ENCODE measurements at regions not wholly inside any gene's neighbourhood (a gene's known extent, or its start where the extent isn't known, plus 50 kb on each side); places are given as distances from the start of the nearest gene placed in this dataset.
"Not testable (repeated sequence)": the region's sequence is repeated elsewhere in the genome, so short reads cannot be mapped to it uniquely, and the experiment has no call there.

DNA sequence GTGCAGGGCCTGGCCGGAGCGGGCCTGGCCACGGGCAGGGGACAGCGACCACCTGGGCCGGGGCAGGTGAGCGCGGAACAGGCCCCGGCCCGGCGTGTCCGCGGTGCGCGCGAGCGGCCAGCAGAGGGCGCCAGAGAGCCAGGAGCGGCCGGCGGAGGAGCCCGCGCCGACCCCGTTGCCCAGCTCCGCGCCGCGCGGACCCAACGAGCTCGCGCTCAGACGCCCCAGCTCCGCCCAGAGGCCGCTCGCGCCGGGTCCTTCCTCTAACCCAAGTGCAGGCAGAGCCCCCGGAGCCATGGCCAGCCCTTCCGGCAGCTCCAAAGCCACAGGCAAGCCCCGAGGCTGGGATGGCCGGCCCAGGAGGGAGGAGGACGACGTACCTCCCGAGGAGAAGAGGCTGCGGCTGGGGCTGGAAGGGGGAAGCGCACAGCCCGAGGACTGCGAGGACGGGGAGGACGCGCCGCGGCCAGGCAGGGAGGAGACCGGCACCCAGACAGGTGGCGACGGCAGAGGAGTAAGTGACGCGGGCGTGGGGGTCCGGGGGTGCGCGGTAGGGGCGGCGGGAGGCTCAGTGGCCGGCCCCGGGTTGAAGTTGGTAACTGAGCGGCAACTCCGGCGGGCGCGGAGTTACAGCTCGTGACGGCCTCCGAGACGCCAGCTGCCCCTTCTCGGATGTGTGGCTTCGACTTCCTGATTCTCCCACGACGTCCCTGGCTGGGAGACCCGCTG lies 88.1 kb downstream of the DEFB131A start:
- TF ChIP-seq, protein P1, sequence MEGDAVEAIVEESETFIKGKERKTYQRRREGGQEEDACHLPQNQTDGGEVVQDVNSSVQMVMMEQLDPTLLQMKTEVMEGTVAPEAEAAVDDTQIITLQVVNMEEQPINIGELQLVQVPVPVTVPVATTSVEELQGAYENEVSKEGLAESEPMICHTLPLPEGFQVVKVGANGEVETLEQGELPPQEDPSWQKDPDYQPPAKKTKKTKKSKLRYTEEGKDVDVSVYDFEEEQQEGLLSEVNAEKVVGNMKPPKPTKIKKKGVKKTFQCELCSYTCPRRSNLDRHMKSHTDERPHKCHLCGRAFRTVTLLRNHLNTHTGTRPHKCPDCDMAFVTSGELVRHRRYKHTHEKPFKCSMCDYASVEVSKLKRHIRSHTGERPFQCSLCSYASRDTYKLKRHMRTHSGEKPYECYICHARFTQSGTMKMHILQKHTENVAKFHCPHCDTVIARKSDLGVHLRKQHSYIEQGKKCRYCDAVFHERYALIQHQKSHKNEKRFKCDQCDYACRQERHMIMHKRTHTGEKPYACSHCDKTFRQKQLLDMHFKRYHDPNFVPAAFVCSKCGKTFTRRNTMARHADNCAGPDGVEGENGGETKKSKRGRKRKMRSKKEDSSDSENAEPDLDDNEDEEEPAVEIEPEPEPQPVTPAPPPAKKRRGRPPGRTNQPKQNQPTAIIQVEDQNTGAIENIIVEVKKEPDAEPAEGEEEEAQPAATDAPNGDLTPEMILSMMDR (IDR thresholded peaks at IDR 0.05 in 4 of 5, conservative IDR thresholded peaks at IDR 0.05 in 1 of 5) = peak in 4 of 5 experiments; percentile 56 to 77 (median 74)
- TF ChIP-seq POLR2A (IDR thresholded peaks at IDR 0.05) = not testable (repeated sequence)

Data from gastrocnemius medialis (tissue), 4 donors.